ENCODE measurements at regions not wholly inside any gene's neighbourhood (a gene's known extent, or its start where the extent isn't known, plus 50 kb on each side); places are given as distances from the start of the nearest gene placed in this dataset.

- 92% methylated on average over 2 of the region's 2 CpGs for WGBS
- Histone ChIP-seq H3K36me3 (no peaks in the 10 kb centered on the region), H3K4me1 (no peaks in the 10 kb centered on the region), H3K4me3 (no peak overlapping the region), H3K27ac (replicated peaks in 1 of 4) (no peak overlapping the region), H3K9me3 (no peaks in the 10 kb centered on the region), H3K27me3 (no peaks in the 10 kb centered on the region)
- no peak for DNase-seq (ENCODE audit: extremely low spot score)
- intact Hi-C loops (cut with DNase I), result no loop called here
- no peak for TF ChIP-seq POLR2A (IDR thresholded peaks at IDR 0.05; ENCODE audit: low read depth)
- no peak for TF ChIP-seq EP300 (IDR thresholded peaks at IDR 0.05)
- no peak for TF ChIP-seq CTCF (IDR thresholded peaks at IDR 0.05)
- TF ChIP-seq POLR2AphosphoS5 (IDR thresholded peaks at IDR 0.05), result no peak
Measured at GRCh38 chr6:20006037-20006436, 168.9 kb downstream of the ID4 start.

- no peak for DNase-seq (ENCODE audit: extremely low spot score)
- intact Hi-C loops (cut with DNase I), result no loop called here
- no peaks in the 10 kb centered on the region for H3K4me1 ChIP-seq
- no peaks in the 10 kb centered on the region for H3K36me3 ChIP-seq
- 35% methylated on average over 1 of the region's 1 CpG for WGBS
- H3K27me3 ChIP-seq, result no peaks in the 10 kb centered on the region
- no peaks in the 10 kb centered on the region for H3K9me3 ChIP-seq
- H3K4me3 ChIP-seq, result no peak overlapping the region
- no peak overlapping the region for H3K27ac ChIP-seq (replicated peaks in 1 of 4)
- TF ChIP-seq CTCF (IDR thresholded peaks at IDR 0.05), result no peak
- TF ChIP-seq POLR2A (IDR thresholded peaks at IDR 0.05; ENCODE audit: low read depth), result no peak
- TF ChIP-seq POLR2AphosphoS5 (IDR thresholded peaks at IDR 0.05), result no peak
- no peak for TF ChIP-seq EP300 (IDR thresholded peaks at IDR 0.05)
Measured at GRCh38 chr6:20008131-20008530, 171.0 kb downstream of the ID4 start.

GRCh38 chr6:20013066-20013861 lies 176.1 kb downstream of the ID4 start:
- WGBS, result 80% methylated on average over 13 of the region's 13 CpGs
- Histone ChIP-seq H3K27ac (replicated peaks in 1 of 4) (no peak overlapping the region), H3K36me3 (no peaks in the 10 kb centered on the region)

GRCh38 chr6:20014508-20014907 lies 177.3 kb downstream of the ID4 start:
- Histone ChIP-seq H3K36me3 (no peaks in the 10 kb centered on the region), H3K27ac (replicated peaks in 1 of 4) (no peak overlapping the region), H3K4me1 (no peaks in the 10 kb centered on the region), H3K9me3 (no peaks in the 10 kb centered on the region), H3K4me3 (no peak overlapping the region), H3K27me3 (no peaks in the 10 kb centered on the region)
- DNase-seq (ENCODE audit: extremely low spot score), result no peak
- no peak for TF ChIP-seq POLR2A (IDR thresholded peaks at IDR 0.05; ENCODE audit: low read depth)
- TF ChIP-seq CTCF (IDR thresholded peaks at IDR 0.05), result no peak
- no peak for TF ChIP-seq EP300 (IDR thresholded peaks at IDR 0.05)
- no peak for TF ChIP-seq POLR2AphosphoS5 (IDR thresholded peaks at IDR 0.05)
- intact Hi-C loops (cut with DNase I), result no loop called here
- WGBS, result 88% methylated on average over 1 of the region's 1 CpG

More at GRCh38 chr6:20013066-20013861, 176.1 kb downstream of the ID4 start:
- TF ChIP-seq POLR2A (IDR thresholded peaks at IDR 0.05; ENCODE audit: low read depth), result no peak
- TF ChIP-seq EP300 (IDR thresholded peaks at IDR 0.05), result no peak
- no peak for TF ChIP-seq POLR2AphosphoS5 (IDR thresholded peaks at IDR 0.05)
- TF ChIP-seq CTCF (IDR thresholded peaks at IDR 0.05), result no peak
- intact Hi-C loops (cut with DNase I), result no loop called here
- peak; percentile 34 for DNase-seq (ENCODE audit: extremely low spot score)
- no peak overlapping the region for H3K4me3 ChIP-seq
- no peaks in the 10 kb centered on the region for H3K9me3 ChIP-seq
- no peaks in the 10 kb centered on the region for H3K27me3 ChIP-seq
- H3K4me1 ChIP-seq, result no peaks in the 10 kb centered on the region

- TF ChIP-seq EP300 (IDR thresholded peaks at IDR 0.05), result no peak
- no peak for TF ChIP-seq POLR2A (IDR thresholded peaks at IDR 0.05; ENCODE audit: low read depth)
- no peak for TF ChIP-seq CTCF (IDR thresholded peaks at IDR 0.05)
- TF ChIP-seq POLR2AphosphoS5 (IDR thresholded peaks at IDR 0.05), result no peak
- 91% methylated on average over 1 of the region's 1 CpG for WGBS
- intact Hi-C loops (cut with DNase I), result no loop called here
- Histone ChIP-seq H3K4me3 (no peak overlapping the region), H3K27me3 (no peaks in the 10 kb centered on the region), H3K4me1 (no peaks in the 10 kb centered on the region), H3K27ac (replicated peaks in 1 of 4) (no peak overlapping the region), H3K36me3 (no peaks in the 10 kb centered on the region), H3K9me3 (no peaks in the 10 kb centered on the region)
- DNase-seq (ENCODE audit: extremely low spot score), result no peak
Measured at GRCh38 chr6:20020526-20020925, 183.4 kb downstream of the ID4 start.

Data from esophagus muscularis mucosa (tissue), 4 donors.